ENCODE measurements at regions not wholly inside any gene's neighbourhood (a gene's known extent, or its start where the extent isn't known, plus 50 kb on each side); places are given as distances from the start of the nearest gene placed in this dataset.
A peak's percentile ranks its signal among the peaks of the same experiment; 100 is the strongest.
"Not testable (repeated sequence)": the region's sequence is repeated elsewhere in the genome, so short reads cannot be mapped to it uniquely, and the experiment has no call there.

DNA sequence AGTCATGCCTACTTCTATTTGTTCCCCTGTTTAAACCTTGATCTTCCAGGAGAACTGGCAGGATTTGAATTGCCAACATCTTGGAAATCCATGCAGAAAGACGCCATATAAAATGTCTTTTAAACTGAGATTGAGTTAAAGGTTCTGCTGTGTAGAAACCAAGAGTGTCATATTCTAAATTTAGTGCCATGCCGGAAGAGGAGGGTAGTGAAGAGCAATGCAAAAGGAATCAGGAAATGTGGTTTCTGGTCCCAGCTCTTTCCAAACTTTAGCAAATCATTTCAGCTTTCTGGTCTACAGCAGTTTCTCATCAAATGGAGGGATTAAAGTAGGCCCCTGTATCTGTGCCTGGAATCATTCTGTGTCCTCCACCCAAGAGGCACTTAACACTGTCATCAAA, 85.7 kb downstream of the BTG1 start:
- no peak for DNase-seq

DNA sequence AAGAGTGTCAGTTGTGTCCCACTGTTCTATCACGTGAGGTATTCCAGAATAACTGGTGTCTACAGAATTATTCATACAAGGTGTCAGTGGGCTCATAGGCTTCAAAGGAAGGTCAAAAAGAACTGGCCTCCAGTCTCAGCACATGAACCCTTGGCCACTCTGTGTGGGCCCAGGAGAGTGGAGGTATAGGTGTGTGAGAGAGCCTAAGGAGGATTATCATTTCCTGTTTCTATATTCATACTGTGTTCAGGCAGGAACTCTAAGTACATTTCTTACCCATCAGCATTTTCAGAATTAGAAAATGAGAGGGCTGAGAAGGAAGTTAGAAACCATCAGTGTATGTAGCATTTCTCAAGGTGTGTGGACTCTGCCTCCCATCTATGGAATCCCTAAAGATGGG, 87.0 kb downstream of the BTG1 start:
- no peak for DNase-seq

DNA sequence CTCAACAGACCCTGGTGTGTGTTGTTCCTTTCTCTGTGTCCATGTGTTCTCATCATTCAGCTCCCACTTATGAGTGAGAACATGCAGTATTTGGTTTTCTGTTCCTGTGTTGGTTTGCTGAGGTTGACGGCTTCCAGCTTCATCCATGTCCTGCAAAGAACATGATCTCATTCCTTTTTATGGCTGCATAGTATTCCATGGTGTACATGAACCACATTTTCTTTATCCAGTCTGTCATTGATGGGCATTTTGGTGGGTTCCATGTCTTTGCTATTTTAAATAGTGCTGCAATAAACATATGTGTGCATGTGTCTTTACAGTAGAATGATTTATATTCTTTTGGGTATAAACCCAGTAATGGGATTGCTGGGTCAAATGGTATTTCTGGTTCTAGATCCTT, 88.9 kb downstream of the BTG1 start:
- not testable (repeated sequence) for DNase-seq

DNA sequence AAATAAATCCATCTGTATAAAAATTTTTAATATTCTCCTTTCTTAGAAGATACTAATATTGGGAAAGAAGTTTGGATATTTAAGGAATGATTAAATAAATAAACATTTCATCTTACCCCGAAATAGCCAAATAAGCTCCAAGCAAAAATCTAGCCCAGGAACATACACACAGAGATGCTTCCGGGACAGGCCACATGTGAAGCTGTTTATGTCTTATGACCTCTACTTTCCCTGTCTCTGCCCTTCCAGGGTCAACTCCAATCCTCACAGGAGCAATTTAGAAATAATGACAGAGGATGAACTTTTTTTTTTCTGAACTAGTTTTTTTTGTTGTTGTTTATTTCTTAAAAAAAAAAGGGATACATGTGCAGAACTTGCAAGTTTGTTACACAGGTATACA, 89.4 kb downstream of the BTG1 start:
- no peak for DNase-seq

DNA sequence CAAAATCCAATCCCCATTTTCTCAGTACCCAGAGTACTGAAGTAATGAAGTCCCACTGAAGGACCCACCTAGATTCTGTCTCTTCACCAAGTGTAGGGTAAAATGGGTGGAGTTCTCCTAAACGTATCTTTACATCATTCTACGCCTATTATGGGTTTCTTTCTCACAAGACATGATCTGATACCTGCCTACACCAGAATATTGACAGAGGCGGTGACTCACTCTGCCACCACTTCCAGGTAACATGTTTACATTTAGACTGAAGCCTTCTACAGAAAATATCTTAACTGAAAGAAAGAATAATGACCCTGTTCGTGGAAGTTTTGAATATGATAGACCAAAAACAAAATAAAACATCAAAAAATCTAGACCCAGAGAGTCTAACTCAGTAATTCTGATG, 89.8 kb downstream of the BTG1 start:
- no peak for DNase-seq

DNA sequence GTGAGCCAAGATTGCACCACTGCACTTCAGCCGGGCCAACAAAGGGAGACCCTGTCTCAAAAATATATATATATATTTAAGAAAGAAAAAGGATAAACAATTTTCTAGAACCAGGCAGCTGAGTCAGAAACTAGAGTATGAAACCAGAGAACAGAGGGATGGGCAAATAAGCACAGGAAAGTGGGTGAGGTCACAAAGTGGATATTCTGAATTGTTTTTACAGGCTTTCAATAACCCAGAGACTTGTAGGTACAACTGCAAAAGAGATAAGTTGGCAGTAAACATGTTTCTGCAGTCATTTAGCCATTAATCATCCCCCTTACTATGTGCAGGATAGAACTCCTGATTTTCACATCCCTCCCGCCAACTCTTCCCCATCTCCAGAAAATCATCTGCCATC, 94.2 kb downstream of the BTG1 start:
- DNase-seq, result no peak

DNA sequence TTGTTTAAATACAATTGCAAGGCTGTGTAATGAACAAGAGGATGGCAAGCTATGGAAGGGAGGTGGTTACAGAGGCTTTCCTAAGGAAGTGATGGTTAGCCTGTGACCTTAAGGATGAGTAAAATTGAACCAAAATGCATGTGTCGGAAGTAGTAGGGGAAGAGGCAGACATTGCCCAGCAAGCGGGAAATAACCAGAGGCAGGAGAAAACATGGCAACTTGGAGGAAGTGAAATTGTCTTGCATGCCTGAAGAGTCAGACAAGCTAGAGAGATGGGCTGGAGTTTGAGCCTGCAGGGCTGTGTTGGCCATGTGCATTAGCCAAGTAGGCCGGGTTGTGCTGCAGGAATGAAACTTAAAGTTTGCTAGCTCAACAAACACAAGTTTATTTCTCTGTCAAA, 96.2 kb downstream of the BTG1 start:
- no peak for DNase-seq

DNA sequence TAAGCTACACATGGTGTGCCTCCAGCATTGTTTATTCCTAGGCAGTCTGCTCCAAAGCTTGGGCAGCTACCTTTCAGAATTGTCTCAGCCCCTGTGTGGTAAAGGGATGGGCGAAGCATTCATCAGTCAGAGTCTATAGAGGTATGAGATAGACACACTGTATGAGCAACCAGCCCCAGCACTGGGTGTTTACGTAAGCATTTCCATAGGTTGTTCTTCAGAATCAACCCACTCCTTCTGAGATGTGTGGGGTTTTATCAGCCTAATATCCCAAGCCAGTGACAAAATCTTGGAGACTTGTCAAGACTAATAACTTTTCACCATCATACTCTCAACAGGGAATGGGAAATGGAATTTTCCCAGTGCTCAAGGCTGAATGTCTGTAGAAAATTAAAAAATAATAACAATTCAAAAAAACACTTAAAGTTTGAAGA, 98.2 kb downstream of the BTG1 start:
- no peak for DNase-seq

DNA sequence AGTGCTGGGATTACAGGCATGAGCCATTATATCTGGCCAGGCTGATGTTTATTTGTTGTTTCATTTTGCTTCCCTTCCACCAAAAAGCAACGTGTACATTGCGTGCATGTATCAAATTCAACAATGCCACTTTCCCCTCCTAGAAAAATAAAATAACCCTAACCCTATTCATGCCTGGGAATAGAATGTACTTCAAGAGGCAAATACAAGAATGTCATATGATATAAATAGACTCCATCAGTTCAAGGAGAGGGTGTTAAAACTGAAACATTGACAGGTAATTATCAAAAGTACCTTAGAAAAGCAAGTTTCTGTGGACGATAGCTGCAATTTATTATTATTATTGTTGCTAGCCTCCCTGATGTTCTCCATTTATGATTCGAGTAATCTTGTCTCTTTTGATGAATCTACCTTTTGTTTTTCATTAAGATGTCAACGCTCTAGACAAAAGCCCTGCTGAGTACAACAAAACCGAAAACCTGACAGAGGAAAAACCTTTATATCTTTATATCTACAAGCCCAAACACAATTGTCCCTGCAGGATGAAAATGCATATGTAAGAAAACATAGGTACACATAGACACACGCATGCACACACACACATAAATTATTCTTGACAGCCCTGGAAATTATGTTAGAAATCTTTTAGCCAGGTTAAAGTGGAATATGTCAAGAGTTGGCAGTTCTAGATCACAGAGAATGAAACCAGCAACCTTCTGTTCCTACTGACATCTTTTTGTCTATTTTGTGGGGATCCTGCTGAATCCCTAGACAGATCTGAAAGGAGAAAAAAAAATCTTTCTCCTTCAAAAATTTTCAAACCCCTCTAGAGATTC, 98.9 kb downstream of the BTG1 start:
- DNase-seq, result no peak

DNA sequence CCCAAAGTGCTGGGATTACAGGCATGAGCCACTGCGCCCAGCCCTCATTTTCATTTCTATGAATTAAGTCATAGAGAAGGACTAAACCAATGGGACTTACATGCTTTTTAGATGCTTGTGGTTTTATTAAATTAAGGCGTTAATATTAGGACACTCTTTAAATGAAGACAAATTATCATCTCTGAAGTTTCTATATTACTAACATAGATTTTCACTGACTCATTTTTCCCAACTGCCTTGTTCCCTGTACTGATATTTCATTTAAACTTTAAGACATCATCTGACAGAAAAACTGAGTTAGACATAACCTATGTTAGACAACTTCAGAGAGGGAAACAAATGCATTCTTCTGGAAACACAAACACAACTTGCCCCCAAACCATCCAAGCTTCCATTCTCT, 99.8 kb downstream of the BTG1 start:
- no peak for DNase-seq

DNA sequence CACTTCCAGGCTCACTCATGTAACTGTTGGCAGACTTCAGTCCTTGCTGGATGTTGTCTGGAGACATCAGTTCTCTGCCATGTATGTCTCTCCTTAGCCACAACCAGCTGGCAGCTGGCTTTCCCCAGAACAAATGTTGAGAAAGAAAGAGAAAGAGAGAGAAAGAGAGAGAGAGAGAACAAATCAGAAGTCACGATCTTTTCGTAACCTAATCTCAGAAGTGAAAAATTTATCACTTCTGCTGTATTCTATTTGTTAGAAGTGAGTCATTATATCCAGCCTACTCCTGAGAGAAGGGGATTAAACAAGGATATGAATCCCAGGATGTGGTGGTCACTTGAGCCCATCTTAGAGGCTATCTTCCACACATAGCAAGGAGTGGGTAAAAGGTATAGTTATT, 101.2 kb downstream of the BTG1 start:
- DNase-seq, result no peak

DNA sequence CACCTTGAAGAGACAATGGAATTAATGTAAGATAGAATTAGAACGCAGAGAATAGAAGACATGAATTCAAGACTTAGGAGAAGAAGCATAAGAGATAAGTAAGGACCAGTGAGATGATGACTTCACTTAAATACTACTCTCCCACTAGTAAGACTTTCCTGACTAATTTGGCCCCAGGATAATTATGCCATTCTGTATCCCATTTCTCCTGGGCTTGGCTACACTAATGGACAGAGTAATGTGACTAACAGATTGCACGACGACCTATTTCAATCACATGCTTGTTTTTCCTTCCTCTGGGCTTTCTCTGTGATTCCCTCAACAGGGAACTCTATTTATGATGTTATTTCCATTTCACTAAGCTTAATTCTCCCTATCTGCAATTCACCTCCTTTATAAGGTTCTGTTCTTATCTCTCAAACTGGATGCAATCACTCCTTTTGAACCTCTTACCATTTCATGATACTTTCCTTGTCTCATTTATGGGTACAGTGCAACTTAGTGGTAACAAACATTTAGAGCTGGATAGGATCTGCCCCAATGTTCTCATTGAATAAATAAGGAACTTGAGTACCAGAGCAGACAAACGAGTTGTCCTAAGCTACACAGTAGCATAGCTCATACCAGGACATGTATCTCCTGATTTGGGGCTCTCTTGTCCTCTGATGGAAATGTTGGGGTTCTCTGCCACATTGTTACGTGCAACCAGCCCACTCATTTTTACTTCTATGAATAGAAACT, 102.7 kb downstream of the BTG1 start:
- no peak for DNase-seq

DNA sequence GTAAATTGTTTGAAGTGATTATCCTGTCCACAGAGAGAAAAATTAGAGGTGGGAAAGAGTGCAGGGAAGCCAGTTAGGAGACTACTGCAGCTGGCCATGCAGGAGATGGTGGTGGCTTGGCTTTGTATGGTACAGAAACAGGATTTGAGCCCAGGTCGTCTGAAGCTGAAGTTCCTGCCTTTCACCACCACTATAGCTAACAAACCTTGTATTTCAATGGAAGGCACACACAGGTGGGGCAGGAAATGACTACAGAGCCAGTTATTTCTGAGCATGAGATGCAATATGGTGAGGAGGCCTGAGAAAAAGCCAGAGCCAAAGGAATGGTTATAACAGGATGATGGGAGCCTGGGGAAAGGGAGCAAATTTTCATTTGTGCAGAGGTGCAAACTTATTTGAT, 103.9 kb downstream of the BTG1 start:
- DNase-seq, result no peak

DNA sequence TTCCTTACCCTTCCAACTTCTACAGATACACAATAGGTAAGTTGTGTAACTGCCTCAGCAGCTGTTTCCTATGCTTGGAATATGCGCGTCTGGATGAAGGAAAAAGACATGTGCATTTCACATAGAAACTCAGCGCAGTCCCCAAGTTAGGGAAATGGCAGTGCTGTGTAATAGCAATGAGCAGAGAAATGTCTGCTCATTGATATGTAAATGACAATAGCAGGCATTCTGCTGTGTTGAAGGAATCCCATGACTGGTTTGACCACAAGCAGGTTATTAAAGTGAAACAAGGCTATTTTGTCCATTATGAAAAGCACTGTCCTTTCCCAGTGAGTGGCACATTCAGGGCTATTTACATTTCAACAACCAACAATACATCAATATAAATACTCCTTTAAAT, 106.6 kb downstream of the BTG1 start:
- DNase-seq, result no peak

DNA sequence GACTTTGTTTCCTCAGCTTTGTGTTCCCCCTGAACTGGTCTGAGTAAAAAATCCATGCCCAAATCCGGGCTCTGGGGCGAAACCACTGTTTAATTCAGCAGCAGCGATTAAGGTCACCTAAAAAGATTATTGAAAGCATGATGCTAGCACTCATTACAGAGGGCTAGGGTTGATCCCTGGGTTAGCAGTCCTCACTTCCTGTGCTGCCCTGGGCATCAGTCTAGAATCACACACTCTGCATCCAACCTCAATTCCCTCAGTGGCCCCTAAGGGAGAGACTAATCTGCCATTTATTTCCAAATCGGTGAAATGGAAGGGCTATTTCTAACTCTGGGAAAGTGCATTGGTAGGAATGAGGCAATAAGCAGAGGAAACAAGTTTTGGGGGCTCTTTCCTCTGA, 107.2 kb downstream of the BTG1 start:
- DNase-seq, result no peak

DNA sequence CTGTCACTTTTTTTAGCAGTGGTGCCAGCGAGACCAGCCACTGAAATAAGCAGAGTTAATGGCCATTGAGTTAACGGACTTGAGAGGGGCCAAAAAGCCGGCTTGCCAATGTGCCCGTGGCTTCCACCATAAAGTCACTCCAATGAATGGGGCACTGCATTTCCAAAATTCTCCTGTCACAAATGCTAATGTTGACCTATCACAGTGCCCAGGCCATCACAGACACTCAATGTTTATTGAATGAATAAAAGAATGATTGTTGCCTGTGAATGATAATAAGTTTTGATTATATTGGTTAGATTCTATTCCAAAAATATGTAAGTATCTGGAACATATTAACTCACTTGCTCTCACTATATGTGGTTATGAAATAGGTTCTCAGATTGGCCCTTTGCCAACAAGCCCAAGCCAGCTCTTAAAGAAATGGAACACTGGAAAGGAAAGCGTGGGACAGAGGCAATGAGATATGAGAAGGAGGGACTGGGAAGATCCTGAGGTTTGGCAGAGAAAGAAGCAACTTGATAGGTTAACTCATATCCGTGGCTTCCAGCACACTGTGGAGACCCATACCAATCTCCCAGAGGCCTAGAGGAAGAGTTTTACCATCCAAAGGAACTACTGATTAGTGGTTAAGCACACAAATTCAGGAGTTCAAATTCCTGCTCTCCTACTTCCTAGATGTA, 108.7 kb downstream of the BTG1 start:
- DNase-seq, result no peak

DNA sequence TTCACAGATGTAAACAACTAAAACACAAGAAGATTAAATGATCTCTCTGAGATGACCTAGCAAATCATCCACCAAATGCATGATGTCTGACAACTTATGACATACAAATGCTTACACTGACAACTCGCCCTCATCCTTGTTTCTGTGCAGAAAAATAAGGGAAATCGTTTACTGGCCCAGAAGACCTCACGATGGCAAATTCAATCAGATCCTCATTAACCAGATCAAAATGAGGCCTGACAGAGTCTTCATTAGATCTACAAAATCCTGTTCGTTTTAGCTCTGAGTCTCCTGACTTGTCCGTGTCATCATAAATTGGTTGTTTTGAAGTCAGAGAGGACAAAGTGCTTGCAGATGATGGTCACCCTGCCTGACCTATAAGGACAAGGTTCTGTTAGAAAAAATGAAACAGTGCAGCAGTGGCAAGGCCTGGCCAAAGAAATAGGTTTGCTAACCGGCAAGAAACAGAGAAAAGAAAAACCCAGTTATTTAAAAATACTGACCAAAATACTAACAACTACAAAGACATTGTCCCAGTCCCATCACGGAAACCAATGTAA, 109.5 kb downstream of the BTG1 start:
- no peak for DNase-seq

DNA sequence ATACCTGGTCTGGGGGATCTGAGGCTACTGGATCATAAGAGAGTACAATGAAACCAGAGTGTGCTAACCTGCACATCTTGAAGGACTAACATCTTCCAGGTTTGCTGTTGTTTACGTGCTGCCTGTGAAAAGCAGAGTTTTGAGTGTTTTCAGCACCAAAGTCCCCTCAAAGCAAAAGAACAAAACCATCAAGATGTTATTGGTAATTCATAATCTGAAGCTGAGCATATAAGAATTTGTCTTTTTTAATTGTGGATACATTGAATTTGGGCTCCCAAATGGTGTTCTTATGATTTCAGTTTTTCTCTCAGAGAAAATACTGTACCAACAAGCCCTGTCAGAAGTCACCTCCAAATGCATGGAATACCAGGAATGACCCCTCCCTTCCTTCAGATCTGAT, 110.2 kb downstream of the BTG1 start:
- DNase-seq, result no peak

DNA sequence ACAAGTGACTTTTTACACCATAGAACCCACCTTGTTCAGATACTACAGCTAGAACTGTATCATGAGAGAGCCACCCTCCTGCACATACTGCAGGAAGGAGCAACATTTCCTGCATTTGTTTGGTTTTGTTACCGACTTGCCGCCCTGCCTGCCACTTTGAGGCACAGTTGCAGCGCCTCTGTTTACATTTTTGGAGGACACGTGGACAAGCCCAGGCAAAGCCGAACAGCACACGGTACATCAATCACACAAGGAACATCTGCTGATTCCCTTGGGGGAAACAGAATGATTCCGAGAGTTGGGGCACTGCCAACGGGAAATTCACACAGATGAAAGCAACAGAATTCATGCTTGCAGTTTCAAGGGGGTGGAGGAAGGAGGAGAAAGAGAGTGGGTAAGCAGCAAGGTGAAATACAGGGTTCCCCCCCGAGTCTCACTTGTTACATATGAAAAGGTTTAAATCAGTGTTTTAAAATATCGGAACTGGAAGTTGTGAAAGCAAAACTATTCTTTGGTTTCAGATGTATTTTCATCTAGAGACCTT, 110.7 kb downstream of the BTG1 start:
- DNase-seq, result peak; percentile 57

DNA sequence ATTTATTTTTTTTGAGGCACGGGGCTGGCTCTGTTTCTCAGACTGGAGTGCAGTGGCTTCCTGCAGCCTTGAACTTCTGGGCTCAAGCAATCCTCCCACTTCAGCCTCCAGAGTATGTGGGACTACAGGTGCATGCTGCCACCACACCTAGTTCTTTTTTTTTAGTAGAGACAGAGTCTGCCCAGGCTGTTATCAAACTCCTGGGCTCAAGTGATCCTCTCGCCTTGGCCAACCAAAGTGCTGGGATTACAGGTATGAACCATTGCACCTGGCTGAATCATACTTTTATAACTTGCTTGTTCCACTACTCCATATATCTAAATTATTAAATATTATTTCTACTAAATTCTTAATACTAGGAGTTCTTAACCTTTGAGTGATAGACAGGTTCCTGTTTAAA, 111.6 kb downstream of the BTG1 start:
- no peak for DNase-seq

DNA sequence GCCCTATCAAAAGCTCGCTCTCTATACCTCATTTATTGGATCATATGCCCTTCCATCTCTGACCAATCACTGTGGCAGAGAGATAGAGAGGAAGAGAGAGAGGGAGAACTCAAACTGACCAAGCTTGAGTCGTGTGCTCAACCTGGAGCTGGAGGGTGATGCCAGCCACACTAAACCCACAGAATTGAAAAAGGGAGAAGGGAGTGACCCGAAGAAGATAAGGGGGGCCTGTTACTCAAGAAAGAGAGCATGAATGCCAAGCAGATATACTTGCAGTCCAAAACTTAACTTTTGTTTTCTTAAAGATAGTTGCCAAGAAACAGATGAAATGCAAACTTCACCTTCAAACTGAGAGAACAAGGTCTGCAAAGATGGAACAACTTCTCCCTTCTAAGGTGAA, 112.7 kb downstream of the BTG1 start:
- no peak for DNase-seq

DNA sequence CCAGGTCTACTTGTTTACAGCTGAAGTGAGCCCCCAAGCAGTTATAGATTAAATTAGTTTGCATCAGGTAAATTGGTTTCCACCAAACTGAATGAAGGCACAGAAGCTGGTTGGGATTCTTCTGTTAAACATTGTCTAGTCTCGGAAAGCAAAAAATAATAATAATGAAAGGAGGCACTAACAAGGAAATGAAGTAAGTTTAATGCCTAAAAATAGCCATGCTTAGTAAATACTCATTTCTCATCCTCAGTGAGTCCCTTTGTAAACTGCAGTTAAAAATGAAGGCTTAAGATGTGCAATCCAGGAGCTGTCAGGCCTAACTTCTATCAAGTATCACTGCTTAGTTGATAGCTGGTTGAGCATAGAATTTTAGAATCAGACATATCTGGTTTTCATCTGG, 113.5 kb downstream of the BTG1 start:
- DNase-seq, result no peak

DNA sequence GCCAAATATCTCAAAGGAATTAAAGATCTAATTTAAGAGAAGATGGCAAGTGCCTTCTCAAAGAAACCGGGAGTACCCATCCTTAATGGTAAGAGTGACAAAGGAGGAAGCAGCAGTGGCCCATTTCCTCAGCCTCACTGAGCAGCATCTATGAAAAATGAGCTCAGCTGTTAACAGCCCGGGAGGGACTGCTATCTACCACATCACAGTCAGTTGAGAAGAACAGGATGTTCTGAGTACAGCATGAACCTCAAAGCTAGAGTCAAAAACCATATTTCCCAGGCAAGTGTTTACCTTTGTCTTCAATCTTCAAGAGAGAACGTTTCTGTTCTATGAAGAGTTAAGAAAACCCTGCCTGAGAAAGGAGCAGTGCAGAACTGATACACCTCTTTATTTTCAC, 115.0 kb downstream of the BTG1 start:
- no peak for DNase-seq
